Medulla oblongata (tissue), 1 donor: ENCODE measurements at regions not wholly inside any gene's neighbourhood (a gene's known extent, or its start where the extent isn't known, plus 50 kb on each side); places are given as distances from the start of the nearest gene placed in this dataset.
"Not testable (repeated sequence)": the region's sequence is repeated elsewhere in the genome, so short reads cannot be mapped to it uniquely, and the experiment has no call there.

Experiments
- DNase-seq: peaks from one replicate; pipeline ENCODE4 v3.0.0-alpha.2; 2015; ENCODE audit errors: extremely low spot score

DNA sequence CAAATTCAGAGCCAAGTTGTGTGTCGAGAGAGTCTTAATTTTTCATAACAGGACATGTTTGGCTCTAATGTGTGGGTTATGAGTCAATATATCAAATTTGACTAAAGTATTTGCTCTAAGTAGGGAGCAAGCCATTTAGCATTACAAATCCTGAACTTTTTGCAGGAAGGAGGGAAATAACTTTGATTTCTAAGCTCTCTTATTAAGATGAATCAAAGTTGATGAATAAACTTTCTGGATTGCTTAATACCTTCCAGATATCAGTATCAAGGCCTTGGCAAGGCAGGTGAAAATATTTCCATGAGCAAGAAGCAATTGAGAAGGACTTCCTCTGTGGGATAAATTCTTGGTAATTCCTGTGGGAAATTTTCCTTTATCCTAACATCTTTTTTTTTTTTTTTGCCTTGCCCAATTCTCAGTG lies 258.8 kb downstream of the AHR start:
- no peak for DNase-seq

DNA sequence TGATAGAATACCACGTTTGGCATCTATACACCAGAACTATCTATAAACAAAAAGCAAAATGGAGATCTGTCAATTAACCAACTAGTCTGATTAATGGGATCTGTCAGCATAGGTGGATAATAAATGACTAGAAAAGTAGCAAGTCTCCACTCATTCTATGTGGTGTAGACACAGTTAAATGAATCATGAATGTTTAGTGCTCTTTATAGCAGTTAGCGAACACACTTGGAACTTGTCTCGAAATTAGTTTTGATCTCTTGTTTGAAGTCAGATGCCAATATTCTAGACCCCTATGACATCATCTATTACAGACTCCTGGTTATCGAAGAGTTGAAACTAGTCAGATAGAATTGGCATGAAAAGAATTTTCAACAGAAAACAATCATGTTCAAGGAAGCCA lies 259.7 kb downstream of the AHR start:
- DNase-seq = no peak

- DNase-seq = no peak
Observed at GRCh38 chr7:17558558-17559332, 260.3 kb downstream of the AHR start.

- DNase-seq = no peak
Observed at GRCh38 chr7:17559388-17559787, 260.9 kb downstream of the AHR start.

DNA sequence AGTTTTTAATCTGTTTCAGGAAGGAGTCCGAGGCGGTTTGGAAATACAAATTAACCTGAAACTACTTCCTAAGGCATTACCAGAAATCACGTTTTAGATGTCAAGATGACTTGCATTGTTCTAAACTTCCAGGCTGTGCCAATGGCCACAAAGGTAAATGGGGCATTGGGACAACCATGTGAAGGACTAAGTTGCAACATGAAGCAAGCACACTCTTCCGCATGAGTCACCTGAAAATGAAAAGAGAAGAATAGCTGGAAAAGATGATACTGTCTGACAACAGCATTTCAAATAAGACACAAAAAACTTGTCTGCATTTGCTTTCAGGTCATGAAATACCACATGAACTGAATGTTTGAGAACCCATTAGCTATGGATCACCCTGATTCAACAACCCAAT lies 262.1 kb downstream of the AHR start:
- no peak for DNase-seq

- no peak for DNase-seq
Observed at GRCh38 chr7:17560966-17561365, 262.5 kb downstream of the AHR start.

DNA sequence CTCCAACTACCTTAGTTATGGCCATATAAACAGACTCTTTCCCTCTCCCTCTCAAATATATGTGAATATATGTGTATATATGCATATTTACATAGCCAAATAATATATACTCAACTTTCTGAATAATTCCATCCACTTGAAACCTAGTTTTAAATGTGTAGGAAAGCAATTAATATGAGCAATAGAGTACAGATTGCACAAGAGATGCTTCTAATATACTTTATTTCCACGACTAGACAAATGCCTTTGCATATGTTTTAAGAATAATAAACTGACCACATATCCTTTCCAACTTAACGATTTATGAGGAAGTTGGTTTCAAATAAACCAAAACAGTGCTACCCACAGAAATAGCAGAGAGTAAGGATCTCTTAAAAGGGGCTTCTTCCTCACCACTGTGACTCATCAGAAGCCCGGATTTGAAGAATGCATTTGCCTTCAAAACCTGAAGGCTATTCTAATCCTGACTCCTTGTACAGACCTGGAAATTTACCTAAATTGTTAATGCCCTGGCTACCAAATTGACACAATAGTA lies 266.3 kb downstream of the AHR start:
- DNase-seq = no peak

- no peak for DNase-seq
Observed at GRCh38 chr7:17580141-17580540, 281.7 kb downstream of the AHR start.

DNA sequence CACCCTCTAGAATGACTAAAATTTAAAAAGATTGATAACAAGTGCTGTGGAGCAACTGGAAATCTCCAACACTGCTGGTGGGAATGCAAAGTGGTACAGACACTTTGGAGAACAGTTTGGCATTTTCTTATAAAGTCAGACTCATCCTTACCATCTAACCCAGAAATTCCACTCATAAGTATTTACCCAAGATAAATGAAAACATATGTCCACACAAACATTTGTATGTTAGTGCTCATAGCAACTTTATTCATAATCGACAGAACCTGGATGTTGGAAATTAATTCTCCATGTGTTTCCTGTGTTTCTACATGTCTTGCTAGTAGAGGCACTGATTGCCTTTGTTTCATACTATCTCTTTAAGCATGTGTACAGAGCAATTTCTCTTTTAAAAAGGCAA lies 282.4 kb downstream of the AHR start:
- DNase-seq = no peak

GRCh38 chr7:17581301-17581700 lies 282.8 kb downstream of the AHR start:
- DNase-seq = no peak

DNA sequence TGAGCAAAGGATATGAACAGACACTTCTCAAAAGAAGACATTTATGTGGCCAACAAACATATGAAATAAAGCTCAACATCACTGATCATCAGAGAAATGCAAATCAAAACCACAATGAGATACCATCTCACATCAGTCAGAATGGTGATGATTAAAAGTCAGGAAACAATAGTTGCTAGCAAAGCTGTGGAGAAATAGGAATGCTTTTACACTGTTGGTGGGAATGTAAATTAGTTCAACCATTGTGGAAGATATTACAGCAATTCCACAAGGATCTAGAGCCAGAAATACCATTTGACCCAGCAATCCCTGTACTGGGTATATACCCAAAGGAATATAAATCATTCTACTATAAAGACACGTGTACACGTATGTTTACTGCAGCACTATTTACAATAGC lies 284.2 kb downstream of the AHR start:
- DNase-seq = not testable (repeated sequence)

DNA sequence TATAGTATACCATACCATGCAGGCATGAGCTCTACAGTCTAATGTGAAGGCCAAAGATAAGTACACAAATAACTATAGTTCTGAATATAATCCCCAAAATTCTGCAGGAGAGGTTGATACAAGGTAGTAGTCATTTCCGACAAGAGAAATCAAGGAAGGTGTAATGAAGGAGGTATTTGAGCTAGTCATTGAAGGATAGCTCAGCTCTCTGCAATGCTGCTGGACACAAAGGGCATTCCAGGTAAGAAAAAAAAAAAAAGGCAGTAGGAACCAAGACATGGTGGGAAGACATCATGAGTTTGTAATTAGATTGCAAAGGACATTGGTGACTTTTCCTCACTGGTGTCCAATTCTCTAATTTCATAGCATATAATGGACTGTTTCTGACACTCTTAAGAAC lies 285.3 kb downstream of the AHR start:
- DNase-seq = no peak

- DNase-seq = no peak
Observed at GRCh38 chr7:17584822-17585221, 286.4 kb downstream of the AHR start.

DNA sequence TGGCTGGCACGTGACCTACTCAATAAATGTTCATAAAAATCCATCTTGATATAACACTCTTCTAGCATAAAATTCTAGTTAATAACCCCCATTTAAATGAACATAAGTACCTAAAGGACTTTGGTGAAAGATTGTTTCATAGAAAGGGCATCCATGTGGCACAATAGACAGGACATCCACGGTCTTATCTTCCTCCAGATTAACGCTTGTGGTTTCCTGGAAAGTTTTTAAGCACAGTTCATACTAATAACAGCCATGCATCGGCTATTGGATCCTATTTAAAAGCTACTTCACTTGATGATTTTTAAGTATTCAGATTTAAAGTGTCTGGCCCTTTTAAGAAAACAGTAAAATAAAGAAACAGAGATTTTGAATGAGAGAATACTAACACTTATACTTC lies 288.3 kb downstream of the AHR start:
- no peak for DNase-seq

GRCh38 chr7:17588730-17589129 lies 290.3 kb downstream of the AHR start:
- no peak for DNase-seq

GRCh38 chr7:17589671-17590070 lies 291.2 kb downstream of the AHR start:
- DNase-seq = no peak

- no peak for DNase-seq
Observed at GRCh38 chr7:17590221-17590620, 291.8 kb downstream of the AHR start.

- no peak for DNase-seq
Observed at GRCh38 chr7:17593819-17594419, 295.5 kb downstream of the AHR start.

- no peak for DNase-seq
Observed at GRCh38 chr7:17595546-17595945, 297.1 kb downstream of the AHR start.

GRCh38 chr7:17598305-17598704 lies 299.9 kb downstream of the AHR start:
- DNase-seq = no peak

DNA sequence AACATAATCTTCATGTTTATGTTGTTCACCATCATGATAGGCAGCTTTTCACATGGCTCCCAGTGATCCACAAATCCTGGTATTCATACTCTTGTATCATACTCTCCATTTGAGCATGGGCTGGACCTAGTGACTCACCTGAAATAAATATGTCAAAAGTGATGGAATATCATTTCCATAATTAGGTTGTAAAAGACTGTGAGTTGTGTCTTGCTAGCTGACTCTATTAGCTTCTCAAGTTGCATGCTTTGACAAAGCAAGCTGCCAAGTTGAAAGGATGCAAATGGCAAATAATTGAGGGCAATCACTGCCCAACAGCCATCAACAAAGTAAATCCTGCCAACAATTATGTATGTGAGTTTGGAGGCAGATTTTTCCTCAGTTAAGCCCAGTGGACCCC lies 300.4 kb downstream of the AHR start:
- no peak for DNase-seq

GRCh38 chr7:17599733-17600339 lies 301.4 kb downstream of the AHR start:
- no peak for DNase-seq

GRCh38 chr7:17600340-17600752 lies 301.9 kb downstream of the AHR start:
- no peak for DNase-seq
